Activated CD8-positive, alpha-beta memory T cell treated with anti-CD3 and anti-CD28 coated beads for 24 hours (primary cell): ENCODE measurements at regions not wholly inside any gene's neighbourhood (a gene's known extent, or its start where the extent isn't known, plus 50 kb on each side); places are given as distances from the start of the nearest gene placed in this dataset.
"Not testable (repeated sequence)": the region's sequence is repeated elsewhere in the genome, so short reads cannot be mapped to it uniquely, and the experiment has no call there.

Experiments
- DNase-seq: peaks from one replicate; pipeline ENCODE4 v3.0.0-alpha.2; 2020

- no peak for DNase-seq
These were observed 493.5 kb upstream of the RGS6 start for GRCh38 chr14:71438684-71439083.

DNA sequence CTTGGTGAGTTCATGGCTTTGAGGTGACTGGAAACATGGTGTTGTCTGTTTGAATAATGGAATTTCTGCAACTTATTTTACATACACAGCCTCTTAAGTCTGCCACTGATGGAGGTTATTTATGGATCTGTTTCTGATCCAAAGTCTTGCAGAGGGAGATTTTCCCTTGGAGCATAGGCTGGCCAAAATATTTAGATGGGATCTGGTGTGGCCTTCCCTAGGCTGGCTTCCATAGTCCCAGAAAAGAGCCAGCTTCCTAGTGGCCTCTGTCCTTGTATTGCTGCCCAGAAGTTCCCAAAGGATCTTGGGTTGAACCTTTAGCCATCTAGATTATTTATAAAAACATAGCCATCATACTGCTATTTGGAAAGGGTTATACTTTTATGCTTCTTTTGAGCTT, 491.1 kb upstream of the RGS6 start:
- DNase-seq: no peak

DNA sequence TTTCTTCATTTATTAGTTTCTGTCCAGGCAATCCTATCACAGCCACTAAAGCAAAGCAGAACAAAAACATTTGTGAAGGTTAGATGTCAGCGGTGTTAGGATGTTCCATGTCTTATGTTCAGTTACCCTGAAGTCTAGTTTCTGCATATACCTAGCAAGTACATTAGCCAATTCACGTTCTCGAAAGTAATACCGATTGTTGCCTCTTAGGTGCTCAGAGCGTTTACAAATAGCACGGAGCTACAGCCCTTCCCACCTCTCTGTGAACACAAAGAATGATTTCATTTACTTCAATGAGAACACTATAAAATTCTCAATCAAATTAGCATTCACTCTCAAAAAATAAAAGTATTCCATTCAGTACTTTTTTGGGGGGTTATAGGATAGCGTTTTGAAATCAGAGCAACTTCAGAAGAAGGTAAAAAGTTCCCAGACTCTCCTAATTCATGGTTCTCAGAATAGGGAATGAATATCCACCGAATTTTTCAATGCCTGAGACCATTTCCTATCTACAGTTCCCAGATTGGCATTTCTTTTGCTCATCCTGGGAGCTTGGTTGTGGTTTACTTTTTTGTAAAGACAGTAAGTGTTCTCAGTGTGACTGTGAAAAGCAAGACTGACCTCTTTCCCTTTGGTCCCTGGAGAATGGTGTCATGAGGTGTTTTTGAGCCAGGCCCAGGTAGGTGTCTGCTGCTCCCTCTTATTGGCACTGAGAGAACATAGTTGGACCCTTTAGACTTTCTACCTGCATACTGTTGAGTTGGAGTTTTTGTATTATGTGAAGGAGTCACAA, 488.0 kb upstream of the RGS6 start:
- DNase-seq: no peak

DNA sequence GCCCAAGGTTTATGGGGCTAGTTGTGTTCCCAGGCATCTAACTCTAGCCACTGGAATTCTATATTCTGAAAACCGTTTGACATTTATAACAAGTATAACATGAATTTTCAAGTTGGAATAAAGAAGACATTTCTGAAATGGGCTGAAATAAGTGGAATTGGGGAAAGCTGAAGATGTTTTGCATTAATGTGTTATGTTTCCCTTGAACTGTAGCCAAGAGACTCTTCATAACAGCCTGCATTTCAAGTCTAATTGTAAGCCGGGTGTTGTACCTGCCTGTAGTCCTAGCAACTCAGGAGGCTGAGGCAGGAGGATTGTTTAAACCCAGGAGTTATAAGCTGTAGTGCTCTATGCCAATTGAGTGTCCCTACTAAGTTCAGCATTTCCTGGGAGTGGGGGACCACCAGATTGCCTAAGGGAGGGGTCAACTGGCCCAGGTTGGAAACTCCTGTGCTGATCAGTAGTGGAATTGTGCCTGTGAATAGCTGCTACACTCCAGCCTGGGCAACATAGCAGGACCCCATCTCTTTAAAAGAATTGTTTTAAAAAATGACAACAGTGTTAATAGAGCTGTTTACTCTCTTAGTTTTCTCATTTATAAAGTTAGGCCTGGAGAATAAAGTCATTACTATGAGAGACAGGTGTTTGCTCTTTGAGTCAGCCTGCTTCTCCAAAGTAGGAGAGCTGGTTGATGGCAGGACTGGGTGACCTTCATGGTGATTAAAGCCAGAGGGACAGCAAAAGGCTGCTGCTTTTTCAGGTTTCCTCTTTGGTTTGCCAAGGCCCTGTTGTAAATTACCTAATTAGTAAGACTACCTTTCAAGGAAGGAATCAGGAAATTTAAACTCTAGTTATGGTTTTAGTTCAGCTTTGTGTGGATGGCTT, 483.6 kb upstream of the RGS6 start:
- DNase-seq: no peak

DNA sequence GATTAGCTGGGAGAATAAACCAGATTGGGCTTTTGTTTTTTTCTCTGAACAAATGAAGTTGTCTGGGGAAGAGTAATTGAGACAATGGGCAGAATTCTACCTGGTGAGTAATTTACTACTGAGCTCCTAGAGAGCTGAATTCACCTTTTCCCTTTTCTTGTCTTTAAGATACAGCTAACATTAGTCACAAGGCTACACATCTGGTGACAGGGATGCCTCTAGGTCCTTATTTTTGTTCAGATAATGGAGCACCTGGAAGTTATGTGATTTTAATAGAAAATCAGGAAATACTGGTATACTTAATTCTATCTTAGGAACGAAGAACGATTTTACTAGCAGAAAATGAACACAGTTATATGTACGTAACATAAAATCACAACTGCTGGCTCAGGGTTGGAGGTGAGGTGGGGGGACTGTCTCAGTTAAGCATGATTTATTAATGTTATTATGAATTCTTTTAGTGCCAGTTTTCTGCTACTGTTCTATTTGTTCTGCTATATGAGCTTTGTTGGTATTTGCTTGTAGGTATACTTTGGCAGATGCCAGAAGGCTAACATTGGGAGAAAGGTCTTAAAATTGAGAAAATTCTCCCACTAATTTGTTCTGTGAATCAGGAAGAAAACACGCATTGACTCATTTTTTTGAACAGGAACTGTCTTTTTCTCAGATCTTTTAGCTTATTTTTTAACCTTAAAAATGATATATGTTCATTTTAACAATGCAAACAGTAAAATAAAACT, 482.7 kb upstream of the RGS6 start:
- DNase-seq: no peak

GRCh38 chr14:71451501-71451900, 480.7 kb upstream of the RGS6 start:
- DNase-seq: no peak

GRCh38 chr14:71452539-71452938, 479.7 kb upstream of the RGS6 start:
- no peak for DNase-seq

- DNase-seq: no peak
These were observed 479.2 kb upstream of the RGS6 start for GRCh38 chr14:71452987-71453386.

DNA sequence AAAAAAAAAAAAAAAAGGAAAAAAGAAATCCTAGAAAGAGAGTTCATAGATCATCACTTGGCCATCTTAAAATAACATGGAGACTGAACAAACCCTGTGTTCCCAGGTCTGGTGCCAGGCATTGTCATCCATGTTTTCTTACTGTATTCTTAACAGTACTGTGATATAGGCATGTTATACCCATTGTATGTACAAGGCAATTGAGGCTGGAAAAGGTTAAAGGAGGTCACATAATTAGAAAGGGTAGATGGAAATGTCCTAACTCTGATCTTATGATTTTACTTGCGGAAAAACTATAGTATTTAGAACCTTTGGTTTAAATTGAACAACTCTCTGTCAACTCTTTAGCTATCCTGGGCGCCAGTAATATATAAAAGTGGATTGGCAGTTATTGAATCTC, 478.2 kb upstream of the RGS6 start:
- no peak for DNase-seq

DNA sequence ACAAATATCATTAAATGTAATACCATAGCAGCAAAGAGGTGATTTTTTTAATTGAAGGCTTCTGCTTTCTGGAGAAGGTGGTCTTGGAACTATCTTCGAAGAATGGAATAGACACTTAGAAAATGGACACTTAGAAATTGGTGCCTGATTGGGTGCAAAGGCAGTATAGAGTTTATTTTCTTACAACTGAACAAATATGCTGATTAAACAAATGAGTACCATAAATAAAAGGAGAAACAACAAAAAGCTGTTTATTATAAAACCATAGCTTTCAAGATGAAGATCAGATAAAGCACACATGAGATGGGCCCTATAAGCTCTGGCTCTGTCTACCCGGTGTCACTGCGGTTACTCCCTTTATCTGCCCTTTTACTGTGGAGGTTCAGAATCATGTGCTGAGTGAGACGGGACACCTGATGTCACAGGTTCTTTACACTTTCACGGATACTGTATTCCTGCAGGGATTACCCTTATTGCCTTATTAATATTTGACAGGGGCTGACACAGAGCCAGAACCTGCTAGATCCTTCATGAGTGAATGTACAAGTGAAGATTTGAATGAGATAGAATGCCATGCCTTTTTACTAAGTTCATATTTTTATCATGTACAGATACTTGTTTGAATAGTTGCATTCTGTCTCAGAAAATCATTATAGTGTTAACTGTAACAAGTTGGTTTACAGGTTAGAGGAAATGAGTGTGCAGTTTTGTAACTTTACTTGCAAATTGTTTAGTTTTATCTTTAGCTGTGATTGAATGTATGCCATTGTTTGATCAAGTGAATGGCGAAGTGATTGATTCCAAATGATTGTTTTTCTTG, 477.5 kb upstream of the RGS6 start:
- no peak for DNase-seq

DNA sequence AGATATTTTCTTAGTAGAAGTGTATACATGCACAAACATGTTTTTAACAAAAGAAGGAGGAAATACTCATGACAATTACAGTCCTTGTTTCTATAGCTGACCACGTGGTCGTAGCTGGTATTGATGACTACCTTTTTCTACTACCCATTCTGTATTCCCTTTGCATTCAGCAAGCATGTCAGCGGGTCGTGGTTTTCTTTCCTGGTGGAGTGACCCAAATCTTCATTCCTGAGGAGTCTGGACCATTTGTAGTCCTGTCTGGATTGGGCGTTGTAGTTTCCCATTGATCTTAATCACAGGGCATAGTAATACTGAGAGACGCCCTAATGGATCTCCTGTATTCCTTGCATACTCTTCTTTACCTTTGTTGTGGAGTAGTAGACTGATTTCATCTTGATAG, 472.1 kb upstream of the RGS6 start:
- no peak for DNase-seq

DNA sequence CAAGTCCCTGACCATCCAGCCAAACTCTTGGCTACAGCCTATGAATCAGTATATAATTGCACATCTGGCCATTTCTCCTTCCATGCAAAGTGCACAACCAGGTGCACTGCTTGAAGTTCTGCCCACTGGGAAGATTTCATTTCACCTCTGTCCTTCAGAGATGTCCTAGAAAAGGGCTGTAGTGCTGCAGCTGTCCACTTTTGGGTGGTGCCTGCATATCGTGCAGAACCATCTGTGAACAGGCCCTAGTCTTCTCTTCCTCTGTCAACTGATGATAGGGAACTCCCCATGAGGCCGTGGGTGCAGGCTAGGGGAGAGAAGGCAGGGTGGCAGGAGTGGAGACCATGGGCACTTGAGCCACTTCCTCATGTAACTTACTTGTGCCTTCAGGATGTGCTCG, 470.6 kb upstream of the RGS6 start:
- not testable (repeated sequence) for DNase-seq

GRCh38 chr14:71463807-71464206, 468.4 kb upstream of the RGS6 start:
- no peak for DNase-seq

DNA sequence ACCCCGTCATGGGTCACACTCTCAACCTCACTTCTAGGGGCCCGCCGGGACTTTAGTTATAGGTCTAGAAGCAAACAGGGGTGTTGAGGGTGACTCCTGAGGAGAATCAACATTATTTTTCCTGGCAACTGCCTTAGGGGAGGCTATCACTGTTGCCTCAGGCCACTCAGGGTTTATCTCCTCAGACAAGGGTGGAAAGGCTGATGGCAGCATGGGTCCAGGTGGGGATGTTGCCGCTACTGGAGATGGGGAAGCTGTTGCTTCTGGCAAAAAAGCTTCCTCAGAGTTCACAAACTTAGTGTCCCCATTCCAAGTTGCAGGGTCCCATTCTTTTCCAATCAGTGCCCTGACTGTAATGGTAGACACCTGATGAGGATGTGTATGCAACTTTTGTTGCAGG, 467.4 kb upstream of the RGS6 start:
- DNase-seq: no peak

DNA sequence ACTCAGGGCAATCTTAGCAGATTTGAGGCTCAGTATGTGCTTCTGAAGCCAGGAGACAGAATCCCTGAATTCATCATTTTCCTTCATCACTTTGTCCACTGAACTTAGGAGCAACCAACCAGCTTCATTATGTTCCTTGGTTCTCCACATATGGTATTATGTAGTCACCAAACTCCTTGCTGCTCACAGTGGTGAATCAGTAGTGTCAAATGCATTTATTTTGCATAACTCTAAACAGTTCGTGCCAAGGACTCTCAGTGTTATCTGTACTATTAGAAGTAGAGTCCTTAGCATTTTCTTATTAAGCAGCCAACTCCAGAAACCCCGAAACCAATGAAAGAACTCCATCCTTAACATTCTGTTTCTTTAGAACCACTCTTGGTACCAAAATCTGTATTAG, 466.9 kb upstream of the RGS6 start:
- DNase-seq: no peak

GRCh38 chr14:71466251-71466650, 466.0 kb upstream of the RGS6 start:
- no peak for DNase-seq

GRCh38 chr14:71466946-71467345, 465.3 kb upstream of the RGS6 start:
- DNase-seq: no peak

DNA sequence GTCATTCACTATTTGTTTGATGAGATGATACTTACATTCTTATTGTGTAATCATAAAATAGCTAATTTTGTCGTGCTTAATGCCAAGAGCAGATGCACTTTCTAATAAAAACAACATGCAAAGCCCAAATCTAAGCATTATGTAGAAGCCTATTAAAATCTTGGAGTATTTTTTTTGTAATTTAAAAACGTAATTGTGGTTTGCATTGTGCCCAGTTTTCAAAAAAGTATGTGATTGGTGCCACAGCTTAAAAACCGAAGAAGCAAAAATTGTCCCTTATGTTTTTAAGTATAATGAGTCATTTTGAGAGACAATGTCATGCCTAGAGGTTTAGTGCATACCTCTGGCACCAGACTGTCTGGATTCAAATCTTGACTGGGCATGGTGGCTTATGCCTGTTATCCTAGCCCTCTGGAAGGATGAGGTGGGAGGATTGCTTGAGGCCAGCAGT, 464.8 kb upstream of the RGS6 start:
- no peak for DNase-seq

DNA sequence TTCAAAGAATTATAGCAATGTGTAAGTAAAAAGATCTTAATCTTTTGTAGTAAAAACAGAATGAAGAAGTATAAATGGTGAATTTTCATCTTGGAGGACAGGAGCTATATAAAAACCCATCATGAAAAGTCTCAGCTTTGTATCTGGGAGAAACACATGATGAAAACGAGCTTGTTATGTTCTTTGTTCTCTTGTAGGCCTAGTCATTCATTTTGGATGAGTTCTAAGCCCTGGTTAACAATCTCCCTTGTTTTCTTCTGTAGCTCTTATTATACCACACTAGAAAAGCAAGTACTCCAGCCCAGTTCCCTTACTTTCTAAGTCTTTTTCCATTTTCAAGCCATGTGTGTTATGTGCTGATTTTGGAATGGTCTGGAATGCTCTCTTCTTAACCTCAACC, 463.5 kb upstream of the RGS6 start:
- no peak for DNase-seq

DNA sequence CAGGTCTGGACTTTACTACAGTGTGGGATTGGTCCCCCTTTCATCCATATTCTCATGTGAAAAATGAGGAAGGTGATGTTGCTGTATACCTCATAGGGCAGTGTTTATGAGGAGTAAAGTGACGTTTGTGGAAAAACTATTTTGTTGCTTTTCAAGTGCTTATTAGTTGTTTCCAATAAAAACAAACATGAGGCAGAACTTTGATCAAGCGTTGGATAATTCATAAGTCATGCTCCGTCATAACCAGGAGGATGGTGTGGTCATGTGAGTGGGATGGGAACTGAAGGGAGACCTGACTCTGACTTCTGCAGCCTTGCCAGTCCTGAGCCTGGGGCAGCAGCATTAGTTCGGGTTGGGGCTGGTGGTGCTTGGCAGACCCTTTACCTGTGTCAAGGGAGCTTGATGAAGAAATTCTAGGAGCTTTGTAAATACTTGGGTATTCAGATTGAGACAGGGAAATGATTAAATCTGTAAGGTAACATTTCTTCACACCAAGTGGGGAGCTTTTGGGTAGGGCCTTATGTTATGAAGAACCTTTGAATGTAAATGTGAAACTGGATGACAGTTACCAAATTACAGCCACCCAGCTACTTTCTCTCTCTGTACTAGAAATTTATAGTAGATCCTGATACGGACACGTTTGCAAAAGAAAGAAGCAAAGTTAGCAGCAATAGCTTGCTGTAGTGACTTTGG, 462.4 kb upstream of the RGS6 start:
- DNase-seq: no peak

- DNase-seq: no peak
These were observed 460.4 kb upstream of the RGS6 start for GRCh38 chr14:71471634-71472355.
